GM12873 (cell line): ENCODE measurements at regions not wholly inside any gene's neighbourhood (a gene's known extent, or its start where the extent isn't known, plus 50 kb on each side); places are given as distances from the start of the nearest gene placed in this dataset.

Experiments
- CTCF ChIP-seq: IDR thresholded peaks from 2 replicates; pipeline ENCODE4 v1.5.1; 2012; ENCODE audit warnings: low read depth, mild to moderate bottlenecking, moderate library complexity, low read length, control low read depth; ENCODE audit not compliant: insufficient read depth; ENCODE audit errors: missing control alignments

- no peak for TF ChIP-seq CTCF
Measured at GRCh38 chr18:51559902-51560287, 362.4 kb upstream of the MEX3C start.

GRCh38 chr18:51561821-51562220 lies 364.3 kb upstream of the MEX3C start:
- no peak for TF ChIP-seq CTCF

- no peak for TF ChIP-seq CTCF
Measured at GRCh38 chr18:51562866-51563265, 365.4 kb upstream of the MEX3C start.

GRCh38 chr18:51563396-51563795 lies 365.9 kb upstream of the MEX3C start:
- no peak for TF ChIP-seq CTCF

GRCh38 chr18:51568151-51568550 lies 370.7 kb upstream of the MEX3C start:
- no peak for TF ChIP-seq CTCF

GRCh38 chr18:51569153-51569552 lies 371.7 kb upstream of the MEX3C start:
- TF ChIP-seq CTCF: no peak

GRCh38 chr18:51569561-51569960 lies 372.1 kb upstream of the MEX3C start:
- TF ChIP-seq CTCF: no peak
